OCI-LY1 (cell line): ENCODE measurements at regions not wholly inside any gene's neighbourhood (a gene's known extent, or its start where the extent isn't known, plus 50 kb on each side); places are given as distances from the start of the nearest gene placed in this dataset.

ENCODE experiments used
- EZH2 ChIP-seq: fragments of 200-600 bp; sonication (generic), shearing (Covaris generic); IDR thresholded peaks from 2 replicates; pipeline ENCODE4 v1.8.0; 2017; ENCODE audit warnings: borderline replicate concordance, mixed run types, mild to moderate bottlenecking, antibody characterized with exemption, low read length, moderate library complexity, mixed read lengths
- TF ChIP-seq, protein P1 (sequence below): fragments of 200-600 bp; sonication (generic), shearing (Covaris generic); IDR thresholded peaks from 2 replicates; pipeline ENCODE4 v1.5.1; 2017; ENCODE audit warnings: mild to moderate bottlenecking, antibody characterized with exemption, low read length, moderate library complexity, mixed read lengths

DNA sequence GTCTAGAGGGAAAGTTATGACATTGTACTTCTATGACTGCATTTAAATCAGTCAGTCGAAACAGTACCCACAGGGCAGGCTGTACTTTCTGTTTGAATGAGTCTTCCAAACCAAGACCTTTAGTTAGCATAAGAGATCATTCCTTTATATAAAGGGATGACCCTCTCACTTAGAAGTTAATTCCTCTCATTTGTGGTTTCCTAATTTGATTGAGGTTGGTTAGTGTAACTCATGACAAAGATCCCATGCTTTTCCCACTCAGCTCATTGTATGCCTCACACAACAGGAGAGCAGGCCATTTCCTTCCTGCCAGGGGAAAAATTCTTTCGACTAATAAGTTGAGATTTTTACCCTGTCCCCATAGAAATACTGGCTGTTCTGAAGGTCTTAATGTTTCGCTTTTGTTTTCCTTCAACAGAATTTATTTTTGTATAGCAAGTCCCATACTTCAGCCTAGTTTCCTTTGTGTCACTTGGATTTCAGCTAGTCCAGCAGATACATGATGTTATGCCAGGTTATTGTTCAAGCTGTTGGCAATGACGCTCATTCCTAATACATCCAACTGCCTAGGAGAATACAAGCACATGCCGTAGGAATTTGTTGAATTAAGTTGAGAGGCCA, 500.7 kb downstream of the SPATA31D1 start:
- TF ChIP-seq, protein P1, sequence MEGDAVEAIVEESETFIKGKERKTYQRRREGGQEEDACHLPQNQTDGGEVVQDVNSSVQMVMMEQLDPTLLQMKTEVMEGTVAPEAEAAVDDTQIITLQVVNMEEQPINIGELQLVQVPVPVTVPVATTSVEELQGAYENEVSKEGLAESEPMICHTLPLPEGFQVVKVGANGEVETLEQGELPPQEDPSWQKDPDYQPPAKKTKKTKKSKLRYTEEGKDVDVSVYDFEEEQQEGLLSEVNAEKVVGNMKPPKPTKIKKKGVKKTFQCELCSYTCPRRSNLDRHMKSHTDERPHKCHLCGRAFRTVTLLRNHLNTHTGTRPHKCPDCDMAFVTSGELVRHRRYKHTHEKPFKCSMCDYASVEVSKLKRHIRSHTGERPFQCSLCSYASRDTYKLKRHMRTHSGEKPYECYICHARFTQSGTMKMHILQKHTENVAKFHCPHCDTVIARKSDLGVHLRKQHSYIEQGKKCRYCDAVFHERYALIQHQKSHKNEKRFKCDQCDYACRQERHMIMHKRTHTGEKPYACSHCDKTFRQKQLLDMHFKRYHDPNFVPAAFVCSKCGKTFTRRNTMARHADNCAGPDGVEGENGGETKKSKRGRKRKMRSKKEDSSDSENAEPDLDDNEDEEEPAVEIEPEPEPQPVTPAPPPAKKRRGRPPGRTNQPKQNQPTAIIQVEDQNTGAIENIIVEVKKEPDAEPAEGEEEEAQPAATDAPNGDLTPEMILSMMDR = no peak
- TF ChIP-seq EZH2 = no peak
